ENCODE measurements at regions not wholly inside any gene's neighbourhood (a gene's known extent, or its start where the extent isn't known, plus 50 kb on each side); places are given as distances from the start of the nearest gene placed in this dataset.
A peak's percentile ranks its signal among the peaks of the same experiment; 100 is the strongest.

GRCh38 chr9:1712861-1713450, 302.2 kb upstream of the SMARCA2 start:
- DNase-seq = no peak

DNA sequence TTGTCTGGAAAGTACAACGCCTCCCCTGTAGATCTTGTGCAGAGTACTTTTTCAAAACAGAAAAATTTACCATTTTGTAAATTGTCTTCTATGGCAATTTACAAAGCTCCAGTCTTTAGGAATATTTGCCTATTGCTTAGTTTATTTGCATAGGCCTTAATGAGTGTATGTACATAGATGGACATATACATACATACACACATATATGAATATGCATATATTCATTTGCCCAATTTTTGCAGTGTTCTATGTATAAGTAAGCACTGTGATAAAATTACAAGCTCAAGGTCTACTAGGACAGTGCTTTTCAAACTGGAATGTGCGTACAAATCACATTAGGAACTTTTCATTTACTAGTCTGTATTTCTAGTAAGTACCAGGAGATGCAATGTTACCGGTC, 301.3 kb upstream of the SMARCA2 start:
- no peak for DNase-seq

DNA sequence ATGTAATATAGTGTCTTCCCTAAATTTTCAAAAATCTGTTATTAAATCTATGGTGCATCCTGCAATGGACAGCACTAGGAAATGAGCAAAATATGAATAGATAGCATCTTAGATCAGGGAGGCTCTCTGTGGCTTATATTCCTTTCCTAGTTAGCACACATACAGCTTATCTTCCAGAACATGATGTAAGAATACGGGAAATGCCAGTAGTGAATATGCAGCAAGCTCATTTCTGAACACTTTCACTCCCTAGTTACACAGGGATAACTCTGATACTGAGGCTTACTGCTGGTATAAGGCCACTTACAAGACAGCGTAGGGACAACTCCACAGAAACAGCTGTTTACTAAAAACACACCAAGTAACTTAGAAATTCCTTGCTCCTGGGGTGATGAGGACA, 297.3 kb upstream of the SMARCA2 start:
- no peak for DNase-seq

- DNase-seq = no peak
Observed at GRCh38 chr9:1718836-1719235, 296.3 kb upstream of the SMARCA2 start.

DNA sequence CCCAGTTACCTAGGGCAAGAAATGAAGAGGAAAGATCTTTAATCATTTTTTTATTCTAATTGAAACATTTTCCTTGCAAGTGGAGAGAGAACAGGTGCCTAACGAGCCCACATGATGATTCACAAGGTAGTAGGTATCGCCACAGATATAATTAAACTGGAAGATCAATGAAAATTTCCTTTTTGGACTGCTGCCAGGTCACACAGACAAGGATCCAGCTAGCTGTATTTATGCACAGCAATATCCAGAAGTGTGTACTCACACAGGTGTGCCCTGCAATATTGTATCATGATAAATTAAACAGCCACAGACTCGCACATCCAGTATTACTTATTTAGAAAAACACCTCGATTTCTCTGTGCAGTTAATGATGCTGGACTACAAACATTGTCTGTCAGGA, 294.0 kb upstream of the SMARCA2 start:
- no peak for DNase-seq

DNA sequence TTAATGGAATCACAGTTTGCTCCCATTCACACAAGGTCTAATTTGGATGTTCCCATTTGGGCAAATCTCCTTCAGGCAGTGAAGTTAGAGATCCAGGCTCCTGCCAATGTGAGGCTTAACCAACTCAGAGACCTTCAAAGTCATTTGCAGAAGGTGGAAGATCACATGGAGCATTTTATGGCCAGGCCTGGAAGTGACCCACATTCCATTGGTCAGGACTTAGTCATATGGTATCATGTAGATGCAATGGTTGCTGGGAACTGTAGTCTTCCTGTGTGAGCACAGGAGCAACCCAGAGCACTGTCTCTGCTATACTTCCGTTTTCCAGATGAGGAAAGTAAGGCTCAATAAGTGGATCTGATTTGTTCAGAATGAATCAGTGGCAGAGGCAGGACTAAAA, 292.7 kb upstream of the SMARCA2 start:
- no peak for DNase-seq

DNA sequence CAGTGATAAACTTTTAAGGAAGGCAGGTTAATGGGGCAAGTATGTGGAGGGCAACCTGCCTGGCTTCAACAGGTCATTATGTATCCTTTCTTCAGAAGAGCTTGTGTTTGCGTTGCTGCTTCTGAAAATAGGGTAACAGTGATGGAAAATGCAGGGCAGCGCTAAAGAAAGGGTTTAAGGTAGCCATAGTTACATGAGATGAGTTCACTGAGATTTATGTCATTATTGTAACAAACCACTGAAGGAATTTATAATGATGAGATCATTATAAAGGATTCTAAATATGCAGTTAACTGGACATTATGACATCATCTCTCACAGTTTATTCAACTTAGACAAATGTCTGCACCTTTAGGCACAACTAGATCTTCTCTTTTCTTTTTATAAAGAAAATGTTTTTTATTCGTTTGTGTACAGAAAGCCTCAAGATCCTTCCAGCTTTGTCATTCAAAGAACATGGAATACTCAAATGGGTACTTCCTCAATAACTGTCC, 291.6 kb upstream of the SMARCA2 start:
- no peak for DNase-seq

- peak in 2 of 4 experiments; percentile 1 to 9 for DNase-seq
Observed at GRCh38 chr9:1726993-1727759, 288.0 kb upstream of the SMARCA2 start.

GRCh38 chr9:1729631-1730030, 285.5 kb upstream of the SMARCA2 start:
- DNase-seq = no peak

GRCh38 chr9:1732670-1733069, 282.5 kb upstream of the SMARCA2 start:
- DNase-seq = peak in 1 of 4 experiments; percentile 4

DNA sequence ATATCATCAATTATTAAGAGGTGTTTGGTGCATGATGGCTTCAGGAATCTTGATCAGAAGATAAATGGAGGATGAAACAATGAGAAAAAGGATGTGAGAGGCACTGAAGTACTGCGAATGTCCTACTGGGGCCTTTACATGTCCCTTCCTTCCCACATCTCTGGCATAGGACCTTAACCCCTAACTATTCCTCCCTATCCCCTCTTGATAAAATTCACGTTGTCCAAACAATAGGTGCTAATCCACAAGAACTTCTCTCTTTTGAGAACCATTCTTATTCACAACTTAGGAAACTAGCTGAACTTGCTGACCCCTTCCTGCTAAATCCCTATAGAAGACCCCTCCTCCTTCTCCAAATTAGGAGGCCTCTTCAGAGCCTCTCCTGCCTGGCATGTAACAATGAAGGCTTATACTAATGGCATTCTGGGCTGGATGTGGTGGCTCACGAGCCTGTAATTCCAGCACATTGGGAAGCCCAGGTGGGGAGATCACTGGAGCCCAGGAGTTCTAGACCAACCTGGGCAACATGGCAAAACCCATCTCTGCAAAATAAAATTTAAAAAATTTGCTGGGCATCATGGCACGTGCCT, 276.5 kb upstream of the SMARCA2 start:
- no peak for DNase-seq

GRCh38 chr9:1743121-1743960, 271.8 kb upstream of the SMARCA2 start:
- DNase-seq = no peak

DNA sequence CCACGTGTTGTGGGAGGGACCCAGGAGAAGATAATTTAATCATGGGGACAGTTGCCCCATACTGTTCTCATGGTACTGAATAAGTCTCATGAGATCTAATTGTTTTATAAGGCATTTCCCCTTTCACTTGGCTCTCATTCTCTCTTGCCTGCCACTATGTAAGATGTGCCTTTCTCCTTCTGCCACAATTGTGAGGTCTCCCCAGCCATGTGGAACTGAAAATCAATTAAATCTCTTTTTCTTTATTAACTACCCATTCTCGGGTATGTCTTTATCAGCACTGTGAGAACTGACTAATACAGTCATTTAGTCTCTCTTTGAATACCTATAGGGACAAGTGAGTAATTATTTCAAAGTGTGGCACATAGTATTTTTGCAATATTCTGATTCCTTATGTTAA, 269.2 kb upstream of the SMARCA2 start:
- DNase-seq = no peak

DNA sequence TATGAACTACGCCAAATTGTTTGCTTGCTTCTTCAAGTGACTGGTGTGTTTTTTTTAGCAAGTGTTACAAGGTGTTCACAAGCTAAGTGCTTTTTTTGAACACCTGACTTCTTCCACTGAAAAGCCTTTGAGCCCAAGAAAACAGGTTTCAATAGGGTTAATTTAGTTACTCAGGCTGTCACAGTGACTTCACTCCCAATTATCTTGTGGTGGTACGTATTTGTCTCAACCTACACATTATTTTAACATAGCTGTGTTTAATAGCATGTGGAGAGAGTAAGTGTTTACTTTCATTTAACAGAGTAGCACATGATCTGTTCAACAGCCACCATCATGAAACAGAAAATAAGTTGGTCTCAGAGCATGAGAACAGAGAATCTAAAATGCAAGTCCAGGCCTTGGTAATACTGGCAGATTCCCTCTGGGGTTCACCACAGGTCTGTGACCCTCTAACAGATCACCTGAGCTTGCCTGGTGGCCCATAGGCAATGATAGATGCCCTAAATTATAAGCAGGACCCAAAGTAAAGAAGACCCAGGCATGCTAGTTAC, 267.7 kb upstream of the SMARCA2 start:
- DNase-seq = no peak

- DNase-seq = no peak
Observed at GRCh38 chr9:1748407-1748806, 266.7 kb upstream of the SMARCA2 start.

DNA sequence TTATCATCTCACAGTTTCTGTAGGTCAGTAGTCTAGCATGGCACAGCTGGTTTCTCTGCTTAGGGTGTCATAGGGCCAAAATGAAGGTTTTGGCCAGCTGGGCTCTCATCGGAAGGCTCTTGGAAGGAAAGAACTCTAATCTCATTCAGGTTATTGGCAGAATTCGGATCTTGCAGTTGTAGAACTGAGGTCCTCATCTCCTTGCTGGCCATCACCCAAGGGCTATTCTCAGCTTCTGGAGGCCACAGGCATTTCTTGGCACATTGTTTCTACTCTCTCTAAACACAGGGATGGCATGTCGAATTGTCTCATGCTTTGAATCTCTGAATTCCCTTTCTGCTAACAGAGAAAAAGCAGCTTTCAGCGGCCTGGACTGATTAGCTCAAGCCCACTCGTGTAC, 258.0 kb upstream of the SMARCA2 start:
- DNase-seq = no peak

GRCh38 chr9:1759009-1759408, 256.1 kb upstream of the SMARCA2 start:
- no peak for DNase-seq

DNA sequence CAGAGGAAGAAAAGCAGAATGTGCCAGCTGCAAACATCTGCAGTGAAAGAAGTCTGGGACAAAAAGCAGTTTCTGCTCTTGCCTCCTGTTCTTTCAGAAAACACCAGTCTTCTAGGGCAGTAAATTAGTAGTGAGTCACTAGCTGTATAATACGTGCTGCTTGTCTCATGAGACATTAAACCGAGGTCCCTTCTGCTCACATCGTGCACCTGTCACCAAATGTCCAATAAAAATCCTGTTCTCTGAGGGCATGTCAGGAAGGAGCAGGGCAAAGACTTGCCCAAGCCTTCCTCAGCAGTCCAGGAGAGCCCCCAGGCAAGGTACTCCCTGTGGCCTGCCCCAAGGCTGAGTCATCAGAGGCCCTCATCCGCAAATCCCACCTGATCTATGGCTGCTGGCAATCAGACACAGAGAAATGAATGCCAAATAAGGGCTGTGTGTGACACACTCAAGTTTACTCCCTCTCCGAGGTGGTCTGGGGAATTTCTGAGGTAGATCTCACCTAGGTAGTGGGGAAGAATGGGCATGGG, 255.3 kb upstream of the SMARCA2 start:
- no peak for DNase-seq

DNA sequence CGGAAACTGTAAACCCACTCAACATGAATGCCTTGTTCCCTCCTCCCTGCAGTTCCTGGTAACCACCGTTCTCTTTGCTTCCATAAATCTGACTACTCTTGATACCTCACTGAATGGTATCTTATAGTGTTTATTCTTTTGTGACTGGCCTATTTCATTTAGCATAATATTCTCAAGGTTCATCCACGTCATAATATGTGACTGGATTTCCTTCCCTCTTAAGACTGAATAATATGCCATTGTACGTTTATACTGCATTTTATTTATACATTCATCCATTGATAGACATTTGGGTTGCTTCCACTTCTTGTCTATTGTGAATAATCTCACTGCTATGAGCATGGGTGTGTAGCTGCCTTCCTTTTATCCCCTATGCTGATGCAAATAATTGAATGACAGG, 253.3 kb upstream of the SMARCA2 start:
- no peak for DNase-seq

DNA sequence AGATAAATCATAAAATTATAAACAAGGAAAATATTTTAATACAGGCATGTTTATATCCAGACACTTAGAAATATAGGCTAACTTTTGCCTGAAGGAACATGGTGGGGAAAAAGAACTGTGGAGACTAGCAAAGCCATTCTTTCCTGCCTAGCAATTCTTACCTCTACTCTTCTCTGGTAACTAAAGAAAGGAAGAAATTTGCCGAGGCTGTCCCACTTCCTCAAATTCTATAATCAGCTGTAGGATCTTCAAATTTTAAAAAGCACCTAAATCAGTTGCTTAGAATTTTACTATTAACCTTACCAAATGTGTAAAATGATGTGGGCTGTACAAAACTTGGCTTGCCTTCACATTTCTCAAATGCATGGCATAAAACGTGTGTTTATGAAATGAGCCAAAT, 249.1 kb upstream of the SMARCA2 start:
- DNase-seq = no peak

DNA sequence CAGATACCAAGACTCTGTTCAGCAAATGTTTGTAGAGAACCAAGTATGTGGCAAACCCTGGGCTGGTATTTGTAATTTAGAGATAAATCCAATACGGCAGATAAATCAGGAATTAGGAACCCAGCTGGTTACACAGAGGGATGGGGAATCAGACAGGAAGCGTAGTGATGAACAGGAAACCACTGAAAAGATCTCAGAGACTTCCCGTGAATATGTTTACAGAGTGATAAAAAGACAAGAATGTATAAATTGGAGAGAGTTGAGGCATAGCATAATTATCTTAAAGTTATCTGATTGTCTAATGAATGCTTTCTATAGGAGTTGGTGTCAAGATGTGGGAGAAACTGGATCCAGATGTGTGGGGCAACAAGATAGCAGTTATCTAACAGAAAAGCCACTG, 246.6 kb upstream of the SMARCA2 start:
- DNase-seq = no peak

DNA sequence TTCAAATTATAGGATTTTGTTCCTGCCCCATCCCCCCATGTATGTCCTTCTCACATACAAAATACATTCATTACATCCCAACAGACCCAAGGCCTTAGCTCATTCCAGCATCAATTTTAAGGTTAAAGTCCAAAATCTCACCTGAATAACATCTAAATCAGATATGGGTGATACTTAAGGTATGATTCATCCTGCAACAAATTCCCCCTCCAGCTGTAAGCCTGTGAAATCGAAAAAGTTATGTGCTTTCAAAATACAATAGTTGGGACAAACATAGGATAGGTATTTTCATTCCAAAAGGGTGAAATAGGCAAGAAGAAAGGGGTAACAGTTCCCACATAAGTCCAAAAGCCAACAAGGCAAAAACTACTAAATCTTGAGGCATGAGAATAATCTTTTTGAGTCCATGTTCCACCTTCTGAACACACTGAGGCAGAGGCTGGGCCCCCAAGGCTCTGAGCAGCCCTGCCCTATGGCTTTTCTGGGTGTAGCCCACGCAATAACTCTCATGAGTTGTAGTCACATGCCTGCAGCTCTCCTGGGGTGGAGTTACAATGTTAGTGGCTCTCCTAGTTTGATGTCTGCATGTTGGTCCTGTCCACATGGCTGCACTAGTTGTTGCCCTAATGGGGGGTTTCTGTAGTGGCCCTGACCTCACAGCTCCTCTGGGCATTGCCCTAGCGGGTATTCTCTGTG, 243.9 kb upstream of the SMARCA2 start:
- DNase-seq = no peak
